Lower leg skin (tissue), 4 donors: ENCODE measurements at regions not wholly inside any gene's neighbourhood (a gene's known extent, or its start where the extent isn't known, plus 50 kb on each side); places are given as distances from the start of the nearest gene placed in this dataset.

Experiments used
- DNase-seq, 2 donors: peaks; one replicate each; pipeline ENCODE4 v3.0.0-alpha.2; 2019; ENCODE audit warnings: low spot score in 2 of 2
- H3K4me3 ChIP-seq: fragments of 200-600 bp; sonication (generic); 2 replicates; pipeline ENCODE4 v1.5.1; 2017; ENCODE audit warnings: mild to moderate bottlenecking, low read depth; ENCODE audit not compliant: poor library complexity, severe bottlenecking
- CTCF ChIP-seq, 3 donors: fragments of 450-650 bp; IDR thresholded peaks; one replicate each; pipeline ENCODE4 v1.5.1; 2016; ENCODE audit warnings: antibody characterized with exemption in 3 of 3, mild to moderate bottlenecking in 3 of 3, moderate library complexity in 2 of 3
- POLR2A ChIP-seq, 2 donors: fragments of 450-650 bp; IDR thresholded peaks; one replicate each; pipeline ENCODE4 v1.6.1; 2016 to 2017; ENCODE audit warnings: antibody characterized with exemption in 2 of 2, mild to moderate bottlenecking in 1 of 2, moderate library complexity in 1 of 2
- WGBS, 2 donors: methylation state at CpG; one replicate each; pipeline ENCODE4 v1.1.5; 2018; 5-methylcytosine and 5-hydroxymethylcytosine counted together
- intact Hi-C: fragments of 100-400 bp; cut with DNase I; formaldehyde crosslinking; loops from one replicate; pipeline ENCODE4 v1.15.0; 2023; ENCODE audit warnings: low total_unique reads

- WGBS, 2 donors, result 46 to 49% methylated on average over 1 of the region's 1 CpG
- no peak overlapping the region for H3K4me3 ChIP-seq
- no peak for TF ChIP-seq POLR2A (IDR thresholded peaks at IDR 0.05)
- TF ChIP-seq CTCF (IDR thresholded peaks at IDR 0.05), result no peak
- DNase-seq, result no peak
- intact Hi-C loops, result no loop called here
These were observed 129.5 kb upstream of the INPP4B start for GRCh38 chr4:142975618-142976017.

- TF ChIP-seq POLR2A (IDR thresholded peaks at IDR 0.05), result no peak
- no peak for TF ChIP-seq CTCF (IDR thresholded peaks at IDR 0.05)
- no peak for DNase-seq
- H3K4me3 ChIP-seq, result no peak overlapping the region
- intact Hi-C loops, result no loop called here
- WGBS, 2 donors, result 73 to 74% methylated on average over 3 of the region's 3 CpGs
These were observed 130.4 kb upstream of the INPP4B start for GRCh38 chr4:142976482-142976881.

- 91 to 93% methylated on average over 1 of the region's 1 CpG for WGBS, 2 donors
- TF ChIP-seq CTCF (IDR thresholded peaks at IDR 0.05), result no peak
These were observed 131.1 kb upstream of the INPP4B start for GRCh38 chr4:142977182-142977581.

GRCh38 chr4:142983065-142983464, 137.0 kb upstream of the INPP4B start:
- H3K4me3 ChIP-seq, result no peak overlapping the region
- WGBS, 2 donors, result 42 to 59% methylated on average over 3 of the region's 3 CpGs
- intact Hi-C loops, result no loop called here
- DNase-seq, result no peak
- no peak for TF ChIP-seq POLR2A (IDR thresholded peaks at IDR 0.05)
- no peak for TF ChIP-seq CTCF (IDR thresholded peaks at IDR 0.05)

More at GRCh38 chr4:142977182-142977581, 131.1 kb upstream of the INPP4B start:
- no peak overlapping the region for H3K4me3 ChIP-seq
- DNase-seq, result no peak
- intact Hi-C loops, result no loop called here

GRCh38 chr4:142983589-142983988, 137.5 kb upstream of the INPP4B start:
- no peak for TF ChIP-seq POLR2A (IDR thresholded peaks at IDR 0.05)
- no peak for TF ChIP-seq CTCF (IDR thresholded peaks at IDR 0.05)
- WGBS, 2 donors, result 75 to 78% methylated on average over 2 of the region's 2 CpGs
- intact Hi-C loops, result no loop called here
- DNase-seq, result no peak
- no peak overlapping the region for H3K4me3 ChIP-seq

GRCh38 chr4:142984871-142985585, 138.9 kb upstream of the INPP4B start:
- TF ChIP-seq CTCF (IDR thresholded peaks at IDR 0.05) (no peak), POLR2A (IDR thresholded peaks at IDR 0.05) (no peak)
- WGBS, 2 donors, result 21 to 30% methylated on average over 3 of the region's 3 CpGs
- DNase-seq, result no peak

More at GRCh38 chr4:142984871-142985585, 138.9 kb upstream of the INPP4B start:
- intact Hi-C loops, result no loop called here
- H3K4me3 ChIP-seq, result no peak overlapping the region
